ENCODE measurements at regions not wholly inside any gene's neighbourhood (a gene's known extent, or its start where the extent isn't known, plus 50 kb on each side); places are given as distances from the start of the nearest gene placed in this dataset.

DNA sequence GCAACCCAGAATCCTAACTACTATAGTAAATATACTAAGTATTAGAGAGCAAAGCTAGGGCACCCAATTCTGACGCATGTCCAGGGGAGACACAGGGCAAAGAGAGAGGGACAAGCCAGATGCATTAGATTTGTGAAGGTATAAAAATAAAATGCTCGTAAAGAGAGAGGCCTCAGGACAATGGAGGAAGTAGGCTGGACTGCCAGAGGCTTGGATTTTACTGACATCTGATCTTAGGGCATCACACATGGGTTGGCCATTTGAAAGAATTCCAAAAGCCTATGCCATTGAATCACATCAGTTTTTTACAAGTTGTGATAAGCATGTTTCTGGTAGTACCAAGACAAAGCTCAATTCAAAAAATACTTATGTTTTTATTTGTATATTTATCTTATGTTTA lies 149.3 kb upstream of the MSX2 start:
- Histone ChIP-seq H3K9me3 (ENCODE audit: control insufficient read depth, insufficient read depth, low read depth, low read length) (no peaks in the 10 kb centered on the region), H3K79me2 (ENCODE audit: control insufficient read depth, insufficient read depth, low read length) (no peaks in the 10 kb centered on the region), H2AFZ (ENCODE audit: low read length) (no peak overlapping the region), H3K4me3 (replicated peaks in 1 of 4; ENCODE audit: control extremely low read depth in 1 of 4, insufficient read depth in 1 of 4, low read depth in 3 of 4, low read length in 4 of 4) (no peak overlapping the region), H3K4me1 (ENCODE audit: control insufficient read depth, extremely low read depth, insufficient read depth, low read length) (no peaks in the 10 kb centered on the region), H3K9ac (ENCODE audit: insufficient read depth, low read length) (no peak overlapping the region), H4K20me1 (ENCODE audit: control insufficient read depth, extremely low read depth, insufficient read depth, low read length) (no peaks in the 10 kb centered on the region), H3K27ac (ENCODE audit: insufficient read depth, low read length) (no peak overlapping the region), H3K27me3 (ENCODE audit: control insufficient read depth, insufficient read depth, low read length) (no peaks in the 10 kb centered on the region), H3K4me2 (ENCODE audit: extremely low read depth, insufficient read depth, low read length) (no peak overlapping the region), H3K36me3 (ENCODE audit: control insufficient read depth, insufficient read depth, low read length) (no peaks in the 10 kb centered on the region)
- no peak for DNase-seq (ENCODE audit: low read depth in 2 of 2)
- TF ChIP-seq, protein P1, sequence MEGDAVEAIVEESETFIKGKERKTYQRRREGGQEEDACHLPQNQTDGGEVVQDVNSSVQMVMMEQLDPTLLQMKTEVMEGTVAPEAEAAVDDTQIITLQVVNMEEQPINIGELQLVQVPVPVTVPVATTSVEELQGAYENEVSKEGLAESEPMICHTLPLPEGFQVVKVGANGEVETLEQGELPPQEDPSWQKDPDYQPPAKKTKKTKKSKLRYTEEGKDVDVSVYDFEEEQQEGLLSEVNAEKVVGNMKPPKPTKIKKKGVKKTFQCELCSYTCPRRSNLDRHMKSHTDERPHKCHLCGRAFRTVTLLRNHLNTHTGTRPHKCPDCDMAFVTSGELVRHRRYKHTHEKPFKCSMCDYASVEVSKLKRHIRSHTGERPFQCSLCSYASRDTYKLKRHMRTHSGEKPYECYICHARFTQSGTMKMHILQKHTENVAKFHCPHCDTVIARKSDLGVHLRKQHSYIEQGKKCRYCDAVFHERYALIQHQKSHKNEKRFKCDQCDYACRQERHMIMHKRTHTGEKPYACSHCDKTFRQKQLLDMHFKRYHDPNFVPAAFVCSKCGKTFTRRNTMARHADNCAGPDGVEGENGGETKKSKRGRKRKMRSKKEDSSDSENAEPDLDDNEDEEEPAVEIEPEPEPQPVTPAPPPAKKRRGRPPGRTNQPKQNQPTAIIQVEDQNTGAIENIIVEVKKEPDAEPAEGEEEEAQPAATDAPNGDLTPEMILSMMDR (conservative IDR thresholded peaks at IDR 0.05 in 1 of 2, IDR thresholded peaks at IDR 0.05 in 1 of 2; ENCODE audit: low read depth in 1 of 2, low read length in 2 of 2), result no peak
- TF ChIP-seq EZH2 (IDR thresholded peaks at IDR 0.05; ENCODE audit: low read length, missing control alignments), result no peak

DNA sequence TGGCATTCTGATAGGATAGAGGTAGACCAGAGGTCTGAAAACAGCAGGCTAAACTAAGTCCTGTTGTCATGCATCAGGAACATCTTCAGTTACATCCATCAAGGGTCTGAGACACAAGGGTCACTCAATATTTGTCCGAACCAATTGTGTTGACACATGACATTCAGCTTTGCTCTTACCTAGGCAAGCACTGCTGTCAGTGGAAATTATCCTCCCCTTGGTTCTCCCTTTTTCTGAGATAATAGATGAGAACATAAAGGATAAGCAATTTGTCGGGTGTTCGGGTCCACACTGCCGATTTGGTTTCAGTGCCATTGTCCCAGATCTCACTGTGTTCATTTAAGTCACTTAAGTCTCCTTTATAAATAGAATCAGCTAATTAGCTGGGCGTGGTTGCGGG lies 148.3 kb upstream of the MSX2 start:
- no peaks in the 10 kb centered on the region for H3K27me3 ChIP-seq (ENCODE audit: control insufficient read depth, insufficient read depth, low read length)
- H4K20me1 ChIP-seq (ENCODE audit: control insufficient read depth, extremely low read depth, insufficient read depth, low read length), result no peaks in the 10 kb centered on the region
- H3K9me3 ChIP-seq (ENCODE audit: control insufficient read depth, insufficient read depth, low read depth, low read length), result no peaks in the 10 kb centered on the region
- no peak for DNase-seq (ENCODE audit: low read depth in 2 of 2)
- H3K9ac ChIP-seq (ENCODE audit: insufficient read depth, low read length), result no peak overlapping the region
- no peaks in the 10 kb centered on the region for H3K36me3 ChIP-seq (ENCODE audit: control insufficient read depth, insufficient read depth, low read length)
- no peak overlapping the region for H3K4me3 ChIP-seq (replicated peaks in 1 of 4; ENCODE audit: control extremely low read depth in 1 of 4, insufficient read depth in 1 of 4, low read depth in 3 of 4, low read length in 4 of 4)
- H3K4me2 ChIP-seq (ENCODE audit: extremely low read depth, insufficient read depth, low read length), result no peak overlapping the region
- H2AFZ ChIP-seq (ENCODE audit: low read length), result no peak overlapping the region
- H3K27ac ChIP-seq (ENCODE audit: insufficient read depth, low read length), result no peak overlapping the region
- no peak for TF ChIP-seq EZH2 (IDR thresholded peaks at IDR 0.05; ENCODE audit: low read length, missing control alignments)
- no peaks in the 10 kb centered on the region for H3K79me2 ChIP-seq (ENCODE audit: control insufficient read depth, insufficient read depth, low read length)
- H3K4me1 ChIP-seq (ENCODE audit: control insufficient read depth, extremely low read depth, insufficient read depth, low read length), result no peaks in the 10 kb centered on the region

DNA sequence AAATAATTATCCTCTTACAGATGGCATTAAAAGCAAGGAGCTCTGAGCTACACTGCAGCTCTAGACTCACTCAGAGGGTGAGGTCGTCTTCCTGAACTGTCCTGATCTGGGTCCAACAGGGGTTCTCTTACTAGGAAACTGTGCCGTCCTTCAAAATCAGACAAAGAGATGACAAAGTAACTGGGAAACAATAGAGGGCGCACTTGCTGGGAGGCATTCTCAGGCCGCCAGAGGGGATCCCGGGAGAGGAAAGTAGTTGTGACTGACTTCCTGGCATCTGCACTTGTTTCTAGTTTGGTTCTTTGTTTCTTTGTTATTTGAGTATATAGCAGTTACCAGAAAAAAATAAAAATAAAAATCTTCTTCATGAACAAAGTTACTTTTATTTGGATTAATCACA lies 142.9 kb upstream of the MSX2 start:
- Histone ChIP-seq H3K36me3 (ENCODE audit: control insufficient read depth, insufficient read depth, low read length) (no peaks in the 10 kb centered on the region), H3K9me3 (ENCODE audit: control insufficient read depth, insufficient read depth, low read depth, low read length) (no peaks in the 10 kb centered on the region), H4K20me1 (ENCODE audit: control insufficient read depth, extremely low read depth, insufficient read depth, low read length) (no peaks in the 10 kb centered on the region), H3K27ac (ENCODE audit: insufficient read depth, low read length) (no peak overlapping the region), H3K4me3 (replicated peaks in 1 of 4; ENCODE audit: control extremely low read depth in 1 of 4, insufficient read depth in 1 of 4, low read depth in 3 of 4, low read length in 4 of 4) (no peak overlapping the region), H3K4me1 (ENCODE audit: control insufficient read depth, extremely low read depth, insufficient read depth, low read length) (no peaks in the 10 kb centered on the region), H3K9ac (ENCODE audit: insufficient read depth, low read length) (no peak overlapping the region), H2AFZ (ENCODE audit: low read length) (no peak overlapping the region), H3K27me3 (ENCODE audit: control insufficient read depth, insufficient read depth, low read length) (no peaks in the 10 kb centered on the region), H3K79me2 (ENCODE audit: control insufficient read depth, insufficient read depth, low read length) (no peaks in the 10 kb centered on the region), H3K4me2 (ENCODE audit: extremely low read depth, insufficient read depth, low read length) (no peak overlapping the region)
- no peak for TF ChIP-seq EZH2 (IDR thresholded peaks at IDR 0.05; ENCODE audit: low read length, missing control alignments)
- TF ChIP-seq, protein P1 (conservative IDR thresholded peaks at IDR 0.05 in 1 of 2, IDR thresholded peaks at IDR 0.05 in 1 of 2; ENCODE audit: low read depth in 1 of 2, low read length in 2 of 2), result peak in 1 of 2 donors; percentile 52
- DNase-seq (ENCODE audit: low read depth in 2 of 2), result peak in 1 of 2 donors; percentile 26
